WTC11 (cell line): ENCODE measurements at regions not wholly inside any gene's neighbourhood (a gene's known extent, or its start where the extent isn't known, plus 50 kb on each side); places are given as distances from the start of the nearest gene placed in this dataset.

Source experiments
- ATAC-seq: fragments of 200-7000 bp; cut with Tn5 transposase; 2 replicates; pipeline ENCODE4 v1.10.0; 2021; ENCODE audit warnings: mild to moderate bottlenecking, moderate library complexity
- CTCF ChIA-PET: fragments of 300-600 bp; sonication (Branson Sonifier 250); formaldehyde crosslinking; loops from one replicate; lab custom pipeline; 2021; ENCODE audit warnings: antibody characterized with exemption; lab: Charles Lee
- POLR2A ChIA-PET: fragments of 350-600 bp; sonication (Branson Sonifier 250); formaldehyde crosslinking; loops from one replicate; lab custom pipeline; 2021; ENCODE audit warnings: antibody characterized with exemption; lab: Charles Lee
- DNase-seq: peaks from one replicate; pipeline ENCODE4 v3.0.0; 2021; ENCODE audit warnings: low spot score
- H3K27ac Mint-ChIP-seq: 2 replicates; pipeline ENCODE4 v1.8.0; 2021; ENCODE audit warnings: mixed read lengths
- H3K27me3 Mint-ChIP-seq: 2 replicates; pipeline ENCODE4 v1.8.0; 2021; ENCODE audit warnings: low read depth, mild to moderate bottlenecking, moderate library complexity, mixed read lengths
- H3K36me3 Mint-ChIP-seq: 2 replicates; pipeline ENCODE4 v1.8.0; 2021; ENCODE audit warnings: mixed read lengths
- H3K4me1 Mint-ChIP-seq: 2 replicates; pipeline ENCODE4 v1.8.0; 2022; ENCODE audit warnings: mixed read lengths
- H3K4me3 Mint-ChIP-seq: 2 replicates; pipeline ENCODE4 v1.8.0; 2021; ENCODE audit warnings: mild to moderate bottlenecking, moderate library complexity, mixed read lengths
- H3K9me3 Mint-ChIP-seq: 2 replicates; pipeline ENCODE4 v1.8.0; 2021; ENCODE audit warnings: mixed read lengths
- ATF3 ChIP-seq: sonication (generic); formaldehyde crosslinking; conservative IDR thresholded peaks from 2 replicates; pipeline ENCODE4 v1.8.1; 2022; ENCODE audit warnings: mild to moderate bottlenecking, missing genetic modification reagents
- FOXJ3 ChIP-seq: sonication (generic); formaldehyde crosslinking; IDR thresholded peaks from 2 replicates; pipeline ENCODE4 v1.9.0; 2021; ENCODE audit warnings: missing genetic modification reagents, mild to moderate bottlenecking, borderline replicate concordance
- GTF2I ChIP-seq: fragments of 250-450 bp; sonication (Bioruptor Pico); conservative IDR thresholded peaks from 2 replicates; pipeline ENCODE4 v1.4.0; 2021; ENCODE audit warnings: mild to moderate bottlenecking
- HMGA2 ChIP-seq: fragments of 250-450 bp; sonication (Bioruptor Pico); IDR thresholded peaks from 2 replicates; pipeline ENCODE4 v1.4.0; 2021; ENCODE audit warnings: mild to moderate bottlenecking, moderate library complexity
- MAX ChIP-seq: sonication (generic); formaldehyde crosslinking; IDR thresholded peaks from 2 replicates; pipeline ENCODE4 v1.8.0; 2022; ENCODE audit warnings: mild to moderate bottlenecking, missing genetic modification reagents
- MYBL2 ChIP-seq: sonication (generic); formaldehyde crosslinking; IDR thresholded peaks from 2 replicates; pipeline ENCODE4 v1.8.1; 2023; ENCODE audit warnings: mild to moderate bottlenecking, moderate library complexity, missing genetic modification reagents
- ZNF281 ChIP-seq: sonication (generic); formaldehyde crosslinking; IDR thresholded peaks from 2 replicates; pipeline ENCODE4 v1.8.0; 2023; ENCODE audit warnings: mild to moderate bottlenecking, missing genetic modification reagents
- ZSCAN18 ChIP-seq: fragments of 250-450 bp; sonication (Bioruptor Pico); IDR thresholded peaks from 2 replicates; pipeline ENCODE4 v2.1.2; 2022; ENCODE audit warnings: mild to moderate bottlenecking, moderate library complexity
- TF ChIP-seq, protein P1 (sequence below): sonication (generic); formaldehyde crosslinking; IDR thresholded peaks from 2 replicates; pipeline ENCODE4 v1.8.0; 2022; ENCODE audit warnings: mild to moderate bottlenecking, missing genetic modification reagents
- TF ChIP-seq, protein P2 (sequence below): sonication (generic); formaldehyde crosslinking; IDR thresholded peaks from 2 replicates; pipeline ENCODE4 v1.8.1; 2023; ENCODE audit warnings: mild to moderate bottlenecking, missing genetic modification reagents, moderate library complexity
- TF ChIP-seq, protein P3 (sequence below): sonication (generic); formaldehyde crosslinking; IDR thresholded peaks from 2 replicates; pipeline ENCODE4 v1.8.0; 2023; ENCODE audit warnings: missing genetic modification reagents

- H3K4me1 Mint-ChIP-seq: peaks cover 29% of the 10 kb centered on the region
- H3K27ac Mint-ChIP-seq: no peak overlapping the region
- no peak for ATAC-seq
- TF ChIP-seq FOXJ3 (CRISPR knock-in tag): no peak
- TF ChIP-seq ZSCAN18: no peak
- TF ChIP-seq HMGA2 (CRISPR knock-in tag): no peak
- TF ChIP-seq ZNF281 (CRISPR knock-in tag): no peak
- no peak for TF ChIP-seq GTF2I
- TF ChIP-seq, protein P1, sequence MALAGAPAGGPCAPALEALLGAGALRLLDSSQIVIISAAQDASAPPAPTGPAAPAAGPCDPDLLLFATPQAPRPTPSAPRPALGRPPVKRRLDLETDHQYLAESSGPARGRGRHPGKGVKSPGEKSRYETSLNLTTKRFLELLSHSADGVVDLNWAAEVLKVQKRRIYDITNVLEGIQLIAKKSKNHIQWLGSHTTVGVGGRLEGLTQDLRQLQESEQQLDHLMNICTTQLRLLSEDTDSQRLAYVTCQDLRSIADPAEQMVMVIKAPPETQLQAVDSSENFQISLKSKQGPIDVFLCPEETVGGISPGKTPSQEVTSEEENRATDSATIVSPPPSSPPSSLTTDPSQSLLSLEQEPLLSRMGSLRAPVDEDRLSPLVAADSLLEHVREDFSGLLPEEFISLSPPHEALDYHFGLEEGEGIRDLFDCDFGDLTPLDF (CRISPR knock-in tag): no peak
- no peak overlapping the region for H3K4me3 Mint-ChIP-seq
- peaks cover 4% of the 10 kb centered on the region for H3K9me3 Mint-ChIP-seq
- H3K36me3 Mint-ChIP-seq: peaks cover 2% of the 10 kb centered on the region
- CTCF ChIA-PET: interaction anchor here (0.7 to 2.0 kb wide), 7 partner anchors 10 to 206 kb away, joined by 3 to 12 read pairs (median 3); no protein-coding TSS in a partner anchor
- DNase-seq: no peak
- no peaks in the 10 kb centered on the region for H3K27me3 Mint-ChIP-seq
- POLR2A ChIA-PET: no interaction called here
Measured at GRCh38 chr16:85320677-85321385, 208.6 kb upstream of the CIBAR2 start.

- peaks cover 31% of the 10 kb centered on the region for H3K4me1 Mint-ChIP-seq
- ATAC-seq: no peak
- H3K27me3 Mint-ChIP-seq: no peaks in the 10 kb centered on the region
- no peak overlapping the region for H3K27ac Mint-ChIP-seq
- CTCF ChIA-PET: interaction anchor here (0.6 to 1.5 kb wide), 8 partner anchors 9 to 369 kb away, joined by 3 to 12 read pairs (median 3); no protein-coding TSS in a partner anchor
- TF ChIP-seq, protein P2, sequence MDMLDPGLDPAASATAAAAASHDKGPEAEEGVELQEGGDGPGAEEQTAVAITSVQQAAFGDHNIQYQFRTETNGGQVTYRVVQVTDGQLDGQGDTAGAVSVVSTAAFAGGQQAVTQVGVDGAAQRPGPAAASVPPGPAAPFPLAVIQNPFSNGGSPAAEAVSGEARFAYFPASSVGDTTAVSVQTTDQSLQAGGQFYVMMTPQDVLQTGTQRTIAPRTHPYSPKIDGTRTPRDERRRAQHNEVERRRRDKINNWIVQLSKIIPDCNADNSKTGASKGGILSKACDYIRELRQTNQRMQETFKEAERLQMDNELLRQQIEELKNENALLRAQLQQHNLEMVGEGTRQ (CRISPR knock-in tag): no peak
- TF ChIP-seq, protein P1 (CRISPR knock-in tag): no peak
- H3K4me3 Mint-ChIP-seq: no peak overlapping the region
- POLR2A ChIA-PET: no interaction called here
- H3K9me3 Mint-ChIP-seq: peaks cover 4% of the 10 kb centered on the region
- DNase-seq: no peak
- H3K36me3 Mint-ChIP-seq: peaks cover 2% of the 10 kb centered on the region
Measured at GRCh38 chr16:85321509-85322271, 209.4 kb upstream of the CIBAR2 start.

DNA sequence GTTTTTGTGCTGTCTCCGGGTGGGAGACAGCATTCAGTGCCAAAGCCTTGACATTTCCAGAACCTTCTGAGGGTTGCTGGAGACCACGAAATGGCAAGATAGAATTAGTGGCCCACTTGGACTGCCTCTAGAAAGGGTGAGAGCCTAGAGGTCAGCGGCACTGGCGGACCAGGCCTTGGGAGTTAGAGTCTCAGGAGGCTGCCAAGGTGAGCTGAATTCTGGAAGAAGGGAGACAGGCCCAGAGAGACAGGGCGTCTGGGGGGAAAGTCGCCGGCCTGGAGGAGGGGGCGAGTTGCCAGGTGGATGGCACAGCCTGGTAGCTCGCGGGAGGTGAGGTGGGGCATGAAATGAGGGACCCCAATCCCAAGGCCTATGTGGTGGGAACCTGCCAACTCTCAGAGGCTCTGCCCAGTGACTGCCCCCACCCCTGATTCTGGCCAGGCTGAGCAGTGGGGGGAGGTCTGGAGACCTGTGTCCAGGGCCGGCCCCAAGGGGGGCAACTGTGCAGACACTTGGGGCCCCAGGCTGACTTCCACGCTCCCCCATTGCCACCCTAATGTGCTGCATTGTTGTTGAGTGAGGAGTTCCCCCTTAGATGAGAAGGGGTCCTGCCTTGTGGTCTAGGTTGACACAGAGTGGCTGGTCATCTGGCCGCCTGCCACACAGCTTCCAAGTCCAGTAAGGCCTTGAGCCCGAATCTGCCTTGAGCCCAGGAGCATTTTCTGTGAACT is 211.1 kb upstream of the CIBAR2 start:
- Mint-ChIP-seq H3K4me1 (peaks cover 34% of the 10 kb centered on the region), H3K27me3 (peaks cover 2% of the 10 kb centered on the region; the same call in 1 of the 2 replicates), H3K4me3 (no peak overlapping the region), H3K9me3 (peaks cover 4% of the 10 kb centered on the region), H3K27ac (peak overlapping the region; percentile 50; the same call in 1 of the 2 replicates), H3K36me3 (peaks cover 2% of the 10 kb centered on the region)
- DNase-seq (no peak), ATAC-seq (no peak)
- CTCF ChIA-PET: no interaction called here
- POLR2A ChIA-PET: no interaction called here
- TF ChIP-seq ATF3 (CRISPR knock-in tag) (no peak), MYBL2 (CRISPR knock-in tag) (no peak), MAX (CRISPR knock-in tag) (no peak)
- TF ChIP-seq, protein P3, sequence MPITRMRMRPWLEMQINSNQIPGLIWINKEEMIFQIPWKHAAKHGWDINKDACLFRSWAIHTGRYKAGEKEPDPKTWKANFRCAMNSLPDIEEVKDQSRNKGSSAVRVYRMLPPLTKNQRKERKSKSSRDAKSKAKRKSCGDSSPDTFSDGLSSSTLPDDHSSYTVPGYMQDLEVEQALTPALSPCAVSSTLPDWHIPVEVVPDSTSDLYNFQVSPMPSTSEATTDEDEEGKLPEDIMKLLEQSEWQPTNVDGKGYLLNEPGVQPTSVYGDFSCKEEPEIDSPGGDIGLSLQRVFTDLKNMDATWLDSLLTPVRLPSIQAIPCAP: no peak
